HepG2 (cell line): ENCODE measurements at regions not wholly inside any gene's neighbourhood (a gene's known extent, or its start where the extent isn't known, plus 50 kb on each side); places are given as distances from the start of the nearest gene placed in this dataset.

ENCODE experiments used
- GLI4 ChIP-seq: sonication (generic); formaldehyde crosslinking; IDR thresholded peaks from 2 replicates; pipeline ENCODE4 v1.5.1; 2020; ENCODE audit warnings: missing genetic modification reagents, mild to moderate bottlenecking, moderate library complexity, borderline replicate concordance
- IRF2 ChIP-seq: IDR thresholded peaks from 2 replicates; pipeline ENCODE4 v1.6.1; 2018; ENCODE audit warnings: missing genetic modification reagents, missing compliant biosample characterization
- MTA3 ChIP-seq: sonication (generic); formaldehyde crosslinking; IDR thresholded peaks from 2 replicates; pipeline ENCODE4 v1.4.0; 2020; ENCODE audit warnings: missing genetic modification reagents
- PRPF4 ChIP-seq: fragments of 200-400 bp; formaldehyde crosslinking; IDR thresholded peaks from 2 replicates; pipeline ENCODE4 v1.6.1; 2016; ENCODE audit warnings: low read length, low read depth; ENCODE audit not compliant: poor library complexity, severe bottlenecking
- REL ChIP-seq: sonication (generic); formaldehyde crosslinking; conservative IDR thresholded peaks from 2 replicates; pipeline ENCODE4 v1.8.0; 2022; ENCODE audit warnings: mild to moderate bottlenecking, missing genetic modification reagents, moderate library complexity
- SMYD3 ChIP-seq: sonication (generic); formaldehyde crosslinking; IDR thresholded peaks from 2 replicates; pipeline ENCODE4 v1.8.1; 2023; ENCODE audit warnings: mild to moderate bottlenecking, missing genetic modification reagents
- TCF12 ChIP-seq, 2 experiments: fragments of 450-650 bp in 1 of 2; sonication (generic) in 1 of 2; formaldehyde crosslinking in 1 of 2; IDR thresholded peaks; 2 replicates each; pipeline versions ENCODE4 v1.6.1 to v1.8.0; 2017 to 2022; ENCODE audit warnings: antibody characterized with exemption in 1 of 2, mild to moderate bottlenecking in 1 of 2, missing genetic modification reagents in 1 of 2, moderate library complexity in 1 of 2
- WIZ ChIP-seq: sonication (generic); formaldehyde crosslinking; IDR thresholded peaks from 2 replicates; pipeline ENCODE4 v1.5.1; 2020; ENCODE audit warnings: mild to moderate bottlenecking, missing genetic modification reagents
- ZFAT ChIP-seq: sonication (generic); formaldehyde crosslinking; conservative IDR thresholded peaks from 2 replicates; pipeline ENCODE4 v1.8.1; 2023; ENCODE audit warnings: missing genetic modification reagents, inconsistent platforms
- ZNF17 ChIP-seq: sonication (generic); formaldehyde crosslinking; IDR thresholded peaks from 2 replicates; pipeline ENCODE4 v1.5.0; 2020; ENCODE audit warnings: mild to moderate bottlenecking, missing genetic modification reagents
- ZNF205 ChIP-seq: IDR thresholded peaks from 2 replicates; pipeline ENCODE4 v1.6.1; 2018; ENCODE audit warnings: missing biosample characterization, missing genetic modification reagents
- ZNF432 ChIP-seq: sonication (generic); formaldehyde crosslinking; IDR thresholded peaks from 2 replicates; pipeline ENCODE4 v1.5.0; 2020; ENCODE audit warnings: missing genetic modification reagents, mild to moderate bottlenecking, borderline replicate concordance
- ZNF547 ChIP-seq: sonication (generic); formaldehyde crosslinking; IDR thresholded peaks from 2 replicates; pipeline ENCODE4 v1.5.1; 2020; ENCODE audit warnings: mild to moderate bottlenecking, missing genetic modification reagents
- ZNF558 ChIP-seq: sonication (generic); formaldehyde crosslinking; IDR thresholded peaks from 2 replicates; pipeline ENCODE4 v1.9.0; 2022; ENCODE audit warnings: mild to moderate bottlenecking, missing genetic modification reagents, borderline replicate concordance
- ZNF747 ChIP-seq: sonication (generic); formaldehyde crosslinking; IDR thresholded peaks from 2 replicates; pipeline ENCODE4 v1.8.1; 2023; ENCODE audit warnings: missing genetic modification reagents, mild to moderate bottlenecking, borderline replicate concordance
- TF ChIP-seq, protein P1 (sequence below): IDR thresholded peaks from 2 replicates; pipeline ENCODE4 v1.6.1; 2016; ENCODE audit warnings: low read depth, borderline replicate concordance
- TF ChIP-seq, protein P2 (sequence below): sonication (generic); formaldehyde crosslinking; IDR thresholded peaks from 2 replicates; pipeline ENCODE4 v1.9.0; 2022; ENCODE audit warnings: low read depth, missing genetic modification reagents
- TF ChIP-seq, protein P3 (sequence below): sonication (generic); formaldehyde crosslinking; IDR thresholded peaks from 2 replicates; pipeline ENCODE4 v1.5.1; 2020; ENCODE audit warnings: missing genetic modification reagents, mild to moderate bottlenecking, borderline replicate concordance
- TF ChIP-seq, protein P4 (sequence below): sonication (generic); formaldehyde crosslinking; IDR thresholded peaks from 2 replicates; pipeline ENCODE4 v1.8.1; 2023; ENCODE audit warnings: mild to moderate bottlenecking, missing genetic modification reagents
- TF ChIP-seq, protein P5 (sequence below): IDR thresholded peaks from 2 replicates; pipeline ENCODE4 v1.6.1; 2012; ENCODE audit warnings: low read length, improper control_type of control experiment
- TF ChIP-seq, protein P6 (sequence below): sonication (generic); formaldehyde crosslinking; IDR thresholded peaks from 2 replicates; pipeline ENCODE4 v1.9.0; 2021; ENCODE audit warnings: missing genetic modification reagents, mild to moderate bottlenecking, borderline replicate concordance

DNA sequence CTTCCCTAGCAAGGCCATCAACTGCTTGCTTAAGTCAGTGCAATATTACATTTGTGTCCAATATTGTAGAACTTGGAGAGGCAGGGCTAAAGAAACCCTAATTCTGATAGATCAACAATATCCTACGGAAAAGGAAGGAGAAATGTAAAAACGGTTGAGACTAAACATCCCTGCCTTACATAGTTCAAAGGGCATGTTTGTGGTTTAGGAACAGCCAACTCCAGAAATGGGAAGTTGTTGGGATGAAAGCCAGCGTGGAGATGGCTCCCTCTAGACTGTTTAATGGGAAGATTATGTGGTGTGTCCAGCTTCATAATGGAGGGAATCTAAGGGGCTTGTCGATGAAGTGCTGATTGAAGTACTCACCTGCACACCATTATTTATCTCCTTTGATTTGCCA lies 145.3 kb upstream of the TENT5A start (continued):
- TF ChIP-seq, protein P1, sequence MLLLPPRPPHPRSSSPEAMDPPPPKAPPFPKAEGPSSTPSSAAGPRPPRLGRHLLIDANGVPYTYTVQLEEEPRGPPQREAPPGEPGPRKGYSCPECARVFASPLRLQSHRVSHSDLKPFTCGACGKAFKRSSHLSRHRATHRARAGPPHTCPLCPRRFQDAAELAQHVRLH (CRISPR knock-in tag): no peak
- TF ChIP-seq ZNF747 (CRISPR knock-in tag) (no peak), WIZ (CRISPR knock-in tag) (no peak), REL (CRISPR knock-in tag) (no peak), MTA3 (no peak), GLI4 (CRISPR knock-in tag) (no peak), ZNF205 (CRISPR knock-in tag) (no peak), ZFAT (CRISPR knock-in tag) (no peak), TCF12 (IDR thresholded peaks at IDR 0.05) (no peak), TCF12 (CRISPR knock-in tag; IDR thresholded peaks at IDR 0.05) (no peak), ZNF558 (no peak), PRPF4 (no peak), ZNF547 (CRISPR knock-in tag) (no peak), ZNF17 (CRISPR knock-in tag) (no peak), IRF2 (CRISPR knock-in tag) (0 out of 2 replicates have a peak, but pooled peaks have one; percentile 25), SMYD3 (no peak), ZNF432 (CRISPR knock-in tag) (no peak)
- TF ChIP-seq, protein P2, sequence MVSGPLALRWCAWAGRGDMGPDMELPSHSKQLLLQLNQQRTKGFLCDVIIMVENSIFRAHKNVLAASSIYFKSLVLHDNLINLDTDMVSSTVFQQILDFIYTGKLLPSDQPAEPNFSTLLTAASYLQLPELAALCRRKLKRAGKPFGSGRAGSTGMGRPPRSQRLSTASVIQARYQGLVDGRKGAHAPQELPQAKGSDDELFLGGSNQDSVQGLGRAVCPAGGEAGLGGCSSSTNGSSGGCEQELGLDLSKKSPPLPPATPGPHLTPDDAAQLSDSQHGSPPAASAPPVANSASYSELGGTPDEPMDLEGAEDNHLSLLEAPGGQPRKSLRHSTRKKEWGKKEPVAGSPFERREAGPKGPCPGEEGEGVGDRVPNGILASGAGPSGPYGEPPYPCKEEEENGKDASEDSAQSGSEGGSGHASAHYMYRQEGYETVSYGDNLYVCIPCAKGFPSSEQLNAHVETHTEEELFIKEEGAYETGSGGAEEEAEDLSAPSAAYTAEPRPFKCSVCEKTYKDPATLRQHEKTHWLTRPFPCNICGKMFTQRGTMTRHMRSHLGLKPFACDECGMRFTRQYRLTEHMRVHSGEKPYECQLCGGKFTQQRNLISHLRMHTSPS (CRISPR knock-in tag): no peak
- TF ChIP-seq, protein P3, sequence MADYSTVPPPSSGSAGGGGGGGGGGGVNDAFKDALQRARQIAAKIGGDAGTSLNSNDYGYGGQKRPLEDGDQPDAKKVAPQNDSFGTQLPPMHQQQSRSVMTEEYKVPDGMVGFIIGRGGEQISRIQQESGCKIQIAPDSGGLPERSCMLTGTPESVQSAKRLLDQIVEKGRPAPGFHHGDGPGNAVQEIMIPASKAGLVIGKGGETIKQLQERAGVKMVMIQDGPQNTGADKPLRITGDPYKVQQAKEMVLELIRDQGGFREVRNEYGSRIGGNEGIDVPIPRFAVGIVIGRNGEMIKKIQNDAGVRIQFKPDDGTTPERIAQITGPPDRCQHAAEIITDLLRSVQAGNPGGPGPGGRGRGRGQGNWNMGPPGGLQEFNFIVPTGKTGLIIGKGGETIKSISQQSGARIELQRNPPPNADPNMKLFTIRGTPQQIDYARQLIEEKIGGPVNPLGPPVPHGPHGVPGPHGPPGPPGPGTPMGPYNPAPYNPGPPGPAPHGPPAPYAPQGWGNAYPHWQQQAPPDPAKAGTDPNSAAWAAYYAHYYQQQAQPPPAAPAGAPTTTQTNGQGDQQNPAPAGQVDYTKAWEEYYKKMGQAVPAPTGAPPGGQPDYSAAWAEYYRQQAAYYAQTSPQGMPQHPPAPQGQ (CRISPR knock-in tag): no peak
- TF ChIP-seq, protein P4, sequence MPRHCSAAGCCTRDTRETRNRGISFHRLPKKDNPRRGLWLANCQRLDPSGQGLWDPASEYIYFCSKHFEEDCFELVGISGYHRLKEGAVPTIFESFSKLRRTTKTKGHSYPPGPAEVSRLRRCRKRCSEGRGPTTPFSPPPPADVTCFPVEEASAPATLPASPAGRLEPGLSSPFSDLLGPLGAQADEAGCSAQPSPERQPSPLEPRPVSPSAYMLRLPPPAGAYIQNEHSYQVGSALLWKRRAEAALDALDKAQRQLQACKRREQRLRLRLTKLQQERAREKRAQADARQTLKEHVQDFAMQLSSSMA (CRISPR knock-in tag): no peak
- TF ChIP-seq, protein P5, sequence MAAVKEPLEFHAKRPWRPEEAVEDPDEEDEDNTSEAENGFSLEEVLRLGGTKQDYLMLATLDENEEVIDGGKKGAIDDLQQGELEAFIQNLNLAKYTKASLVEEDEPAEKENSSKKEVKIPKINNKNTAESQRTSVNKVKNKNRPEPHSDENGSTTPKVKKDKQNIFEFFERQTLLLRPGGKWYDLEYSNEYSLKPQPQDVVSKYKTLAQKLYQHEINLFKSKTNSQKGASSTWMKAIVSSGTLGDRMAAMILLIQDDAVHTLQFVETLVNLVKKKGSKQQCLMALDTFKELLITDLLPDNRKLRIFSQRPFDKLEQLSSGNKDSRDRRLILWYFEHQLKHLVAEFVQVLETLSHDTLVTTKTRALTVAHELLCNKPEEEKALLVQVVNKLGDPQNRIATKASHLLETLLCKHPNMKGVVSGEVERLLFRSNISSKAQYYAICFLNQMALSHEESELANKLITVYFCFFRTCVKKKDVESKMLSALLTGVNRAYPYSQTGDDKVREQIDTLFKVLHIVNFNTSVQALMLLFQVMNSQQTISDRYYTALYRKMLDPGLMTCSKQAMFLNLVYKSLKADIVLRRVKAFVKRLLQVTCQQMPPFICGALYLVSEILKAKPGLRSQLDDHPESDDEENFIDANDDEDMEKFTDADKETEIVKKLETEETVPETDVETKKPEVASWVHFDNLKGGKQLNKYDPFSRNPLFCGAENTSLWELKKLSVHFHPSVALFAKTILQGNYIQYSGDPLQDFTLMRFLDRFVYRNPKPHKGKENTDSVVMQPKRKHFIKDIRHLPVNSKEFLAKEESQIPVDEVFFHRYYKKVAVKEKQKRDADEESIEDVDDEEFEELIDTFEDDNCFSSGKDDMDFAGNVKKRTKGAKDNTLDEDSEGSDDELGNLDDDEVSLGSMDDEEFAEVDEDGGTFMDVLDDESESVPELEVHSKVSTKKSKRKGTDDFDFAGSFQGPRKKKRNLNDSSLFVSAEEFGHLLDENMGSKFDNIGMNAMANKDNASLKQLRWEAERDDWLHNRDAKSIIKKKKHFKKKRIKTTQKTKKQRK: no peak
- TF ChIP-seq, protein P6, sequence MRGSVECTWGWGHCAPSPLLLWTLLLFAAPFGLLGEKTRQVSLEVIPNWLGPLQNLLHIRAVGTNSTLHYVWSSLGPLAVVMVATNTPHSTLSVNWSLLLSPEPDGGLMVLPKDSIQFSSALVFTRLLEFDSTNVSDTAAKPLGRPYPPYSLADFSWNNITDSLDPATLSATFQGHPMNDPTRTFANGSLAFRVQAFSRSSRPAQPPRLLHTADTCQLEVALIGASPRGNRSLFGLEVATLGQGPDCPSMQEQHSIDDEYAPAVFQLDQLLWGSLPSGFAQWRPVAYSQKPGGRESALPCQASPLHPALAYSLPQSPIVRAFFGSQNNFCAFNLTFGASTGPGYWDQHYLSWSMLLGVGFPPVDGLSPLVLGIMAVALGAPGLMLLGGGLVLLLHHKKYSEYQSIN (CRISPR knock-in tag): no peak
